ENCODE measurements at regions not wholly inside any gene's neighbourhood (a gene's known extent, or its start where the extent isn't known, plus 50 kb on each side); places are given as distances from the start of the nearest gene placed in this dataset.

DNA sequence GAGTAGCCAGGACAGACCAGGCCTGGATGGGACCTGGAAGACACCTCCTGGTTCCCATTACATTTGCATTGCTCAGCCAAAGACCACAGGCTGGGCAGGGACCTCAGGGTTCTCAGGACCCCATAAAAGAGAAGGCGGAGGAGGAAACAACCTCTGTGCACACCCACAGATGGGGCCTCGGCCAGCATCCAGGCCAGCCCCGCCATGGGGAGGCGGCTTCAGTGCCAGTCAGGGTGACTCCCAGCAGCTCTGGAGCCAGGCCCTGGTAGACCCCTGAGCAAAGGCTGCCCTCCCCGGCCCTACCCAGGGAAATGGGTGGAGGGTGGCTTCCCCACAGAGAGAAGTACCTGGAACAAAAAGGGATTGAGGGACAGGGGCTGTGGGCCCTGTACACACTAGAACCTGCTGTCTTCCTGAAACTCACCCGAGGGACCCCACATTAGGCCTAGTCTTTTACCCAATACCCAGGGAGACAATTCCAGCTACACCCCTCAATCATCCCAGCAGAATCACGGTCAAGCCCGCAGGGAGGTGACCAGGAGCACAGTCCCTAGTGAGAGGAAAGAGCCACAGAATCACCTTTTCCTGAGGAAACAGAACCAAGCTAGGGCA is 64.5 kb downstream of the PSMG1 start:
- TF ChIP-seq, protein P1, sequence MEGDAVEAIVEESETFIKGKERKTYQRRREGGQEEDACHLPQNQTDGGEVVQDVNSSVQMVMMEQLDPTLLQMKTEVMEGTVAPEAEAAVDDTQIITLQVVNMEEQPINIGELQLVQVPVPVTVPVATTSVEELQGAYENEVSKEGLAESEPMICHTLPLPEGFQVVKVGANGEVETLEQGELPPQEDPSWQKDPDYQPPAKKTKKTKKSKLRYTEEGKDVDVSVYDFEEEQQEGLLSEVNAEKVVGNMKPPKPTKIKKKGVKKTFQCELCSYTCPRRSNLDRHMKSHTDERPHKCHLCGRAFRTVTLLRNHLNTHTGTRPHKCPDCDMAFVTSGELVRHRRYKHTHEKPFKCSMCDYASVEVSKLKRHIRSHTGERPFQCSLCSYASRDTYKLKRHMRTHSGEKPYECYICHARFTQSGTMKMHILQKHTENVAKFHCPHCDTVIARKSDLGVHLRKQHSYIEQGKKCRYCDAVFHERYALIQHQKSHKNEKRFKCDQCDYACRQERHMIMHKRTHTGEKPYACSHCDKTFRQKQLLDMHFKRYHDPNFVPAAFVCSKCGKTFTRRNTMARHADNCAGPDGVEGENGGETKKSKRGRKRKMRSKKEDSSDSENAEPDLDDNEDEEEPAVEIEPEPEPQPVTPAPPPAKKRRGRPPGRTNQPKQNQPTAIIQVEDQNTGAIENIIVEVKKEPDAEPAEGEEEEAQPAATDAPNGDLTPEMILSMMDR (IDR thresholded peaks at IDR 0.05): no peak
- no peak for TF ChIP-seq POLR2A (IDR thresholded peaks at IDR 0.05)
